ENCODE measurements at regions not wholly inside any gene's neighbourhood (a gene's known extent, or its start where the extent isn't known, plus 50 kb on each side); places are given as distances from the start of the nearest gene placed in this dataset.
A peak's percentile ranks its signal among the peaks of the same experiment; 100 is the strongest.

GRCh38 chr12:115558281-115558680 is 719.2 kb downstream of the MED13L start:
- H3K9me3 ChIP-seq, result no peaks in the 10 kb centered on the region
- FAIRE-seq, result no peak
- ATAC-seq, result no peak
- no peak overlapping the region for H3K4me2 ChIP-seq
- CTCF ChIA-PET, result no interaction called here
- TF ChIP-seq CHD2 (IDR thresholded peaks at IDR 0.05; ENCODE audit: low read length, partially characterized antibody) (no peak), MAX (IDR thresholded peaks at IDR 0.05) (no peak)
- H3K4me1 ChIP-seq, result no peaks in the 10 kb centered on the region
- H3K4me3 ChIP-seq, result no peak overlapping the region
- H3K27ac ChIP-seq, result no peak overlapping the region
- POLR2A ChIA-PET, result no interaction called here
- WGBS (ENCODE audit: missing lambda C conversion rate), result 56% methylated on average over 5 of the region's 5 CpGs
- DNase-seq (ENCODE audit: low read depth in 1 of 2, low spot score in 1 of 2), result no peak

- H3K27ac ChIP-seq, result no peak overlapping the region
- FAIRE-seq (no peak), ATAC-seq (no peak), DNase-seq (ENCODE audit: low read depth in 1 of 2, low spot score in 1 of 2) (no peak)
- H3K4me3 ChIP-seq, result no peak overlapping the region
- H3K4me1 ChIP-seq, result no peaks in the 10 kb centered on the region
- ChIA-PET CTCF (no interaction called here), POLR2A (no interaction called here)
- H3K4me2 ChIP-seq, result no peak overlapping the region
- 27% methylated on average over 4 of the region's 4 CpGs for WGBS (ENCODE audit: missing lambda C conversion rate)
- TF ChIP-seq JUN (IDR thresholded peaks at IDR 0.05) (no peak), RAD21 (conservative IDR thresholded peaks at IDR 0.05 in 1 of 2, IDR thresholded peaks at IDR 0.05 in 1 of 2) (no peak), GATA3 (IDR thresholded peaks at IDR 0.05; ENCODE audit: borderline replicate concordance) (no peak), NFE2L2 (conservative IDR thresholded peaks at IDR 0.05; ENCODE audit: low read length) (no peak), HES2 (IDR thresholded peaks at IDR 0.05) (no peak), ZNF302 (CRISPR knock-in tag; IDR thresholded peaks at IDR 0.05) (no peak), HDAC2 (IDR thresholded peaks at IDR 0.05) (no peak), RARB (CRISPR knock-in tag; IDR thresholded peaks at IDR 0.05) (no peak)
- no peaks in the 10 kb centered on the region for H3K9me3 ChIP-seq
Measured at GRCh38 chr12:115553622-115554021, 723.9 kb downstream of the MED13L start.

- no peaks in the 10 kb centered on the region for H3K9me3 ChIP-seq
- ATAC-seq (no peak), FAIRE-seq (no peak), DNase-seq (ENCODE audit: low read depth in 1 of 2, low spot score in 1 of 2) (no peak)
- CTCF ChIA-PET, result no interaction called here
- TF ChIP-seq FOSL2 (IDR thresholded peaks at IDR 0.05) (no peak), FOSL2 (CRISPR knock-in tag; IDR thresholded peaks at IDR 0.05) (peak; percentile 78), SREBF2 (IDR thresholded peaks at IDR 0.05) (no peak)
- no peak overlapping the region for H3K4me2 ChIP-seq
- POLR2A ChIA-PET, result interaction anchor here (0.6 kb wide), 1 partner anchor 875 kb away, joined by 3 read pairs; no protein-coding TSS in a partner anchor
- no peak overlapping the region for H3K27ac ChIP-seq
- no peaks in the 10 kb centered on the region for H3K4me1 ChIP-seq
- no peak overlapping the region for H3K4me3 ChIP-seq
- WGBS (ENCODE audit: missing lambda C conversion rate), result 9% methylated on average over 2 of the region's 2 CpGs
Measured at GRCh38 chr12:115543269-115543668, 734.2 kb downstream of the MED13L start.

GRCh38 chr12:115542656-115543055 is 734.8 kb downstream of the MED13L start:
- ChIA-PET CTCF (no interaction called here), POLR2A (interaction anchor here (0.6 kb wide), 1 partner anchor 874 kb away, joined by 3 read pairs; no protein-coding TSS in a partner anchor)
- WGBS (ENCODE audit: missing lambda C conversion rate), result 6% methylated on average over 7 of the region's 7 CpGs
- Histone ChIP-seq H3K4me1 (no peaks in the 10 kb centered on the region), H3K4me3 (no peak overlapping the region), H3K9me3 (0 out of 3 replicates have a peak, but pooled peaks cover 3% of the 10 kb centered on the region), H3K4me2 (0 out of 3 replicates have a peak overlapping the region, but pooled peaks have one; percentile 4), H3K27ac (no peak overlapping the region)
- ATAC-seq (no peak), FAIRE-seq (no peak), DNase-seq (ENCODE audit: low read depth in 1 of 2, low spot score in 1 of 2) (peak in 1 of 2 experiments; percentile 10)
- no peak for TF ChIP-seq SMC3 (IDR thresholded peaks at IDR 0.05)
- no peak for TF ChIP-seq NR3C1 (IDR thresholded peaks at IDR 0.05)
- TF ChIP-seq ESRRA (IDR thresholded peaks at IDR 0.05; ENCODE audit: borderline replicate concordance, low read length), result no peak
- no peak for TF ChIP-seq SREBF2 (IDR thresholded peaks at IDR 0.05)
- no peak for TF ChIP-seq FOSB (CRISPR knock-in tag; IDR thresholded peaks at IDR 0.05)
- TF ChIP-seq POLR2A (IDR thresholded peaks at IDR 0.05; ENCODE audit: low read length), result no peak
- no peak for TF ChIP-seq TP53 (CRISPR knock-in tag; IDR thresholded peaks at IDR 0.05)

- Histone ChIP-seq H3K4me3 (no peak overlapping the region), H3K4me1 (no peaks in the 10 kb centered on the region), H3K27ac (no peak overlapping the region), H3K4me2 (no peak overlapping the region), H3K9me3 (0 out of 3 replicates have a peak, but pooled peaks cover 3% of the 10 kb centered on the region)
- ATAC-seq (no peak), DNase-seq (ENCODE audit: low read depth in 1 of 2, low spot score in 1 of 2) (no peak), FAIRE-seq (no peak)
- ChIA-PET CTCF (no interaction called here), POLR2A (no interaction called here)
- WGBS (ENCODE audit: missing lambda C conversion rate), result 50% methylated on average over 5 of the region's 5 CpGs
- TF ChIP-seq KDM1A (IDR thresholded peaks at IDR 0.05; ENCODE audit: low read depth), result no peak
Measured at GRCh38 chr12:115541891-115542421, 735.5 kb downstream of the MED13L start.

All from A549 (cell line).